Fibroblast of gingiva (primary cell): ENCODE measurements at regions not wholly inside any gene's neighbourhood (a gene's known extent, or its start where the extent isn't known, plus 50 kb on each side); places are given as distances from the start of the nearest gene placed in this dataset.
A peak's percentile ranks its signal among the peaks of the same experiment; 100 is the strongest.

Experiments used
- DNase-seq: peaks from one replicate; pipeline ENCODE4 v3.0.0-alpha.2; 2011; ENCODE audit warnings: low read depth

- no peak for DNase-seq
Observed at GRCh38 chr1:62988867-62989266, 204.9 kb downstream of the ATG4C start.

DNA sequence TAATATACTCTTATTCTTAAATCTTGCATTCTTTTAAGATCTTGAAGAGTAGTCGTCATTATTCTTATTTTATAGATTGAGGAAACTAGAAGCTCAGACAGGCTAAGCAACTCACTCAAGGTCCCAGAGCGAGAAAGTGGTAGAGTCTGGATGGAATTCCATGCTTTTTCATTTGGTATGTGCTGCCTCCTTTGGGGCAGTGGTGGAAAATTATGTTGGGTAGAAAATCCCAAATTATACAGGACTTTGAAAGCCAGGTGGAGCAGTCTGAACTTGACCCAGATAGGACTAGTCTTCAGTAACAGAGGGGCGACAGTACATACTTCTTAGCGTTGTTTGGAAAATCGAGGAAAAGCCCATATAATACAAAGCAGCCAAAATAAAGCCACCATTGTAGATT, 205.6 kb downstream of the ATG4C start:
- DNase-seq, result no peak

DNA sequence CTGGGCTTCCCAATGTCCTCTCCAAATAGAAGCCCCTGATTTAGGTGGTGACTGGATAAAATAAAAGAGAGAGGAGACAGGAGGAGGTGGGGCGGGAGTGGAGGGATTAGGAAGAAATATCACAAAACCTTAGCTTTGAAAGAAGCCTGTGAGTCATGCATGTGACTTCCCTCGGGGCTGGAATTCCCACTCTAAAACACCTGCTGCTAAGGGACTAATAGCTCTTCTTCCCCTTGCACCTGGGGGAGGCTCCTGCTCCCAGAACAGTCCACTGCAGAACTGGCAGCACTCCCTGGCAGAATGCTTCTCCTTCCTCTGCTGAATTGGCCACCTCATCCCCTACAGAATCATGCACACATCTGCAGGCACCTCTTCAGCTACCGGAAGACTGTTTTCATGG, 207.2 kb downstream of the ATG4C start:
- no peak for DNase-seq

GRCh38 chr1:62993844-62994243, 209.9 kb downstream of the ATG4C start:
- DNase-seq, result no peak

GRCh38 chr1:62995173-62995572, 211.2 kb downstream of the ATG4C start:
- DNase-seq, result no peak

GRCh38 chr1:62997884-62998283, 214.0 kb downstream of the ATG4C start:
- no peak for DNase-seq

DNA sequence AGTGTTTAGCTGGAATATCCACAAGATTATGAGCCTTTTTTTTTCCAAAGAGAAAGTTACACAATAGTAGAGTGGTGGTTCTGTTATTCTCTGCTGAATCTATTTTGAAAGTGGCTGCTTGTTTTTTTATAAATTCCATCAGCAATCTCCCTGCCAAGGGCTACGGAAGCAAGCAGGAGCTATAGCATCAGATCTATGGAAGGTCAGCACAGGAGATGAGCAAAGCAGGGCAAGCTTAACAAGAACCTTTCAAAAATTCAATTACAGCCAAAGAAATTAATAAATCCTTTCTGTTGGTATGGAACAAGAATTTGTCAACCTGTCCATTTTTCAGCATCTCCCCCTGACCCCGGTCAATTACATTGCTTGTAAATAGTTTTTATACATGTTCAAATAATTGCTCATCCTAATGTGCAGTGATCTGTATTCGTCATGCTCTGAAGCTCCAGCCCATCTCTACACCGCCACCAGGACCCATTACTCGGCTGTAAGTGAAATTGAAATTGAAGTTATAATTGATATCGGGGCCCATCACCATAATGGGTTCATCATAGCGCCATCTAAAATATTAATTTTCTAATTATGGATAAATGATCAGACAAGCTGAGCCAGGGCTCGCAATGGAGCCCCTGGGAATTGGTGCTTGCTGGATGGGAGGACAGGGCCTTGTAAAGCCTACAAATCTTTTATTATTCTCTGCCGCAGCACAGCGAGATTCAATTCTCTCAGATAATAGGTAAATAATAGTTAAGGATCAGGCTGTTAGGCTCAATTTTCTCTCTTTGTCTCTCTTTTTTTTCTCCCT, 215.1 kb downstream of the ATG4C start:
- no peak for DNase-seq

DNA sequence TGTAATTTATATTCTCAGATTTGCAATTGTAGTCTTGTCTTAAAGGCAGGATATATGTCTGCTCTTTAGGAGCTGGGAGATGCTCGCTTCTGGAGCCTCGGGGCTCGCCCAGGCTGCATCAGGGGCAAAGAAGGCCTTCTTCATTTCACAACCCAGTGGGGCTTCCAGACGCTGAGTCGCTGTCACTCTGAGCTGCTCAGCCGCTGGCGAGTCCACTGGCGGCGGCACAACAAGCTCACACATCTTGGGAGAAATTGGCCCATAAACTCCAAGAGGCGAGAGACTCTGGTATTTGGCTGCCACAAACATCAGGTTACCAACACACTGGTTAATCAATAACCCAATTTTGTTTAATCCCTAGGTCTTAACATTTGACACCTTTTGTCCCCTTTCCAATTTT, 216.6 kb downstream of the ATG4C start:
- DNase-seq, result no peak

- DNase-seq, result no peak
Observed at GRCh38 chr1:63004868-63005267, 220.9 kb downstream of the ATG4C start.

GRCh38 chr1:63005812-63006211, 221.9 kb downstream of the ATG4C start:
- DNase-seq, result no peak

- DNase-seq, result no peak
Observed at GRCh38 chr1:63009421-63009820, 225.5 kb downstream of the ATG4C start.

- DNase-seq, result no peak
Observed at GRCh38 chr1:63010913-63011660, 227.2 kb downstream of the ATG4C start.

- DNase-seq, result peak; percentile 4
Observed at GRCh38 chr1:63012339-63012738, 228.4 kb downstream of the ATG4C start.

DNA sequence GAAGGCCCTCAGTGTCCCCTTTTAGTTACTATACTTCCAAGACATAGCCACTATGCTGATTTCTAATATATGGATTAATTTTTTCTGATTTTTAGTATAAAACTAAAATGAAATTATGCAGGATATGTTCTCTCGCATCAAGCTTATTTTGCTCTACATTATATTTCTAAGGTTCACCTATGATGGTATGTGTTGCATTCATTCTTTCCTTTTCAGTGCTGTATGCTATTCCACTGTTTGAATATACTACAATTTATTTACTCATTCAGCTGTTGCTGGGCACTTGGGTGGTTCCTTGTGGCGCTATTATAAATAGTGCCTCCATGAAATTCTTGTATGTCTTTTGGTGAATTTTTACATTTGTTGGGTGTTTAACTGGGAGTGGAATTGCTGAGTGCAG, 230.3 kb downstream of the ATG4C start:
- no peak for DNase-seq

DNA sequence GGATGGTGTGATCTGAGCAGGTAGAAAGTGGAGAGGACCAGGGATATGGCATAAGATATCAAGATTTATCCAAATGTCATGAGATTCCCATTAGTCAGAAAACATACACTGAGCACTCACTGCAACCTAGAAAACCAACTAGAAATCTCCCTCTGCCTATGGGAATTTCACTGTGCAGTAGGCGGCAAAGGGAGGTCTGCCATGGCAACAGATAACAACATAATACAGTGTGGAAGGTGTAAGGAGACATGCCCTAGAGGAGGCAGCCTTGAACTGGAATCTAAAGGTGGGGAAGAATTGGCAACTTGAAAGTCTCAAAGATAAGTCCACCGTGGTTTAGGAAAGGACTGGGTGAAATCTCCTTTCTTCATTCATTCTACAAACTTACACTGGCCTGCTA, 238.4 kb downstream of the ATG4C start:
- no peak for DNase-seq

DNA sequence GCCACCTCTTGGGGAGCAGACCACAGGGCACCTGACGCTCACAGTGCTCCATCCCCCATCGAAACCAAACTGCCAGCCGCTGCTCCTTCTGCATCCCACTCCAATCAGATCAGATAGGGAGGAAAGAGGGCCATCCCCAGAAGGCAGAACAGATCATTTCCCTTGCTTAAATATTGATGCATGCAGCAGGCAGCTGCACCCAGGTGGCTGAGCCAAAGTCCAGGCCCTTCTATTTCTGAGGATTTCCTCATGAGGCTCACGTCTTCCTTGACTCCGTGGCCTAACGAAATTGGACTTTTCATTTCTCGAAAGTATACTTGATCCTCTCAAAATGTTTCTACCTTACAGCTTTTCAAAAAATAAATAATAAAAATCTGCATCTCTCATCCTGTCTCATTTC, 239.2 kb downstream of the ATG4C start:
- no peak for DNase-seq

GRCh38 chr1:63023637-63024036, 239.7 kb downstream of the ATG4C start:
- DNase-seq, result no peak

GRCh38 chr1:63024132-63024531, 240.2 kb downstream of the ATG4C start:
- no peak for DNase-seq

DNA sequence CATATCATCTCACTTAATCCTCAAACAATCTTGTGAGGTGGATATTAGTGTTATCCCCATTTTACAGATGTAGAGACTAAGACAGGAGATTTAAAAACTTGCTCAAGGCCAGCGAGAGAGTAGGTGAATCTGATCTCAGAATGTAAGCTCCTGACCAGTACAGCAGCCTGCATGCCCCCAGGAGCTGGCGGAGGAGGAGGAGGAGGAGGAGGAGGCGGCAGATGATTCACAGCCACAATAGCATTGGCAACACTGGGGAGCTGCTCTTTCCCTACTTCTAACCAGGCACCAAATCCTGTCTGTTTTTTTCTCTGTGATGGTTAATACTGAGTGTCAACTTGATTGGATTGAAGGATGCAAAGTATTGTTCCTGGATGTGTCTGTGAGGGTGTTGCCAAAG, 243.2 kb downstream of the ATG4C start:
- DNase-seq, result no peak

GRCh38 chr1:63032171-63032570, 248.2 kb downstream of the ATG4C start:
- no peak for DNase-seq

DNA sequence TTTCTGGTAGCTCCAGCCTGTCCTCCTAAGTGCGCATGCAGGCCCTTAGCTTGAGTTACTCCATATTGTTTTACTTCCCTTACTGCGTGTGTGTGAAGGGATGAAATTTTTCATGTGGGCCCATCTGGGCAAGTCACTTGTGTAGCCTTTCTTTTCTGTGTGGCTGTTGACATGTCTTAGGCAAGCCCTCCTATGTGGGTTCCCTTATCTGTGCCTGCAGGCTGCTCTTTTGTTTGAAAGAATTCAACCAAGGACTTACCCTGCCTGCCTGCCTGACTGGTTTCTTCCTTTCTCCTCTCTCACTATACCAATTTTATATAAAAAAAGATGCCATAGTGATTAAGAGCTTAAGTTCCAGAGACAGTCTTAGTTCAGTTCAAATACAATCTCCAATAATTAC, 249.3 kb downstream of the ATG4C start:
- DNase-seq, result no peak

- no peak for DNase-seq
Observed at GRCh38 chr1:63034256-63034655, 250.3 kb downstream of the ATG4C start.

DNA sequence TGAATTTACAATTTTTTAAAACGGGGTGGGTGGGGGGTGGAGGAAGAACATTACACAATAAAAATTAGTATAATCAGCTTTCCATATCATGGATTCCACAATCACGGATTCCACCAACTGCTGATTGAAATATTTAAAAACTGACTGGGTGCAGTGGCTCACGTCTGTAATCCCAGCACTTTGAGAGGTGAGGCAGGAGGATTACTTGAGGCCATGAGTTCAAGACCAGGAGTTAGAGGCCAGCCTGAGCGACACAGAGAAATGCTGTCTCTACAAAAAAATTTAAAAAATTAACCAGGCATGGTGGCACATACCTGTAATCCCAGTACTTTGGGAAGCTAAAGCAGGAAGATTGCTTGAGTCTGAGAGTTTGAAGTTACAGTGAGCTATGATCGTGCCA, 254.7 kb downstream of the ATG4C start:
- DNase-seq, result no peak

DNA sequence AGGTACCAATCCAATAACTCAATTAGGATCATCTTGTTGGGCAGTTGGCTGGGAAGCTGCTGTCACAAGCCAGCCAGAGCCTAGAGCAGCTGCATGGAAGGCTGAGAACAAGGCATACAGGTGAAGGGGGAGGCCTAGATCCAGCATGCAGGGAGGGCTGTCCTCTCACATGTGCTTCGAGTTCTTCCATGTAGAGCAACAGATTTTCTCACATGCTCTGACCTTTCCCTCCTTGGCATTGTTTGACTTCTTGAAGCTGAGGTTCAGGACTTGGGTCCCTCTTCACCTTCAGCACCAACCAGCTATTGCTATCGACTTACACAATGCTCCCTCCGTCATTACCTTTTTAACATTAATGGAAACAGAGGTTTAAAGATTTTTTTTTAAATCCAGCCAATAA, 257.7 kb downstream of the ATG4C start:
- DNase-seq, result no peak
